ENCODE measurements at regions not wholly inside any gene's neighbourhood (a gene's known extent, or its start where the extent isn't known, plus 50 kb on each side); places are given as distances from the start of the nearest gene placed in this dataset.
"Not testable (repeated sequence)": the region's sequence is repeated elsewhere in the genome, so short reads cannot be mapped to it uniquely, and the experiment has no call there.

GRCh38 chr17:71203953-71204352, 916.9 kb upstream of the SOX9 start:
- TF ChIP-seq EZH2 (IDR thresholded peaks at IDR 0.05; ENCODE audit: low read length) (no peak), CTCF (optimal IDR thresholded peaks at IDR 0.05 in 1 of 3, IDR thresholded peaks at IDR 0.05 in 1 of 3, conservative IDR thresholded peaks at IDR 0.05 in 1 of 3; ENCODE audit: extremely low read depth in 1 of 3, insufficient read depth in 2 of 3, low read length in 3 of 3) (no peak)
- Histone ChIP-seq H3K4me2 (ENCODE audit: control insufficient read depth, extremely low read depth, insufficient read depth, low read depth, low read length) (no peak overlapping the region), H3K36me3 (ENCODE audit: control insufficient read depth in 2 of 2, extremely low read depth in 1 of 2, insufficient read depth in 2 of 2, low read length in 2 of 2) (no peaks in the 10 kb centered on the region), H2AFZ (ENCODE audit: control insufficient read depth, low read length) (no peak overlapping the region), H3K4me1 (ENCODE audit: control insufficient read depth, extremely low read depth, insufficient read depth, low read length) (peaks cover 18% of the 10 kb centered on the region), H3K79me2 (ENCODE audit: control insufficient read depth, insufficient read depth, low read length) (no peaks in the 10 kb centered on the region), H3K27ac (ENCODE audit: control insufficient read depth, insufficient read depth, low read length) (no peak overlapping the region), H4K20me1 (ENCODE audit: control insufficient read depth, extremely low read depth, insufficient read depth, low read length) (no peaks in the 10 kb centered on the region), H3K27me3 (ENCODE audit: control insufficient read depth, extremely low read depth, insufficient read depth, low read length) (no peaks in the 10 kb centered on the region), H3K9ac (ENCODE audit: control insufficient read depth, extremely low read depth, insufficient read depth, low read length) (no peak overlapping the region), H3K9me3 (ENCODE audit: control insufficient read depth, low read depth, low read length) (no peaks in the 10 kb centered on the region), H3K4me3 (ENCODE audit: control insufficient read depth in 2 of 3, extremely low read depth in 1 of 3, insufficient read depth in 2 of 3, low read depth in 1 of 3, low read length in 3 of 3) (no peak overlapping the region), H3K9me1 (ENCODE audit: control insufficient read depth, extremely low read depth, insufficient read depth, low read length) (no peaks in the 10 kb centered on the region)
- peak; percentile 57 for FAIRE-seq
- DNase-seq (ENCODE audit: low read depth, low spot score), result no peak
- dilution Hi-C loops (cut with MboI; ENCODE audit: extremely low pct_ligation_motif_present, low sequenced_read_pairs), result no loop called here

DNA sequence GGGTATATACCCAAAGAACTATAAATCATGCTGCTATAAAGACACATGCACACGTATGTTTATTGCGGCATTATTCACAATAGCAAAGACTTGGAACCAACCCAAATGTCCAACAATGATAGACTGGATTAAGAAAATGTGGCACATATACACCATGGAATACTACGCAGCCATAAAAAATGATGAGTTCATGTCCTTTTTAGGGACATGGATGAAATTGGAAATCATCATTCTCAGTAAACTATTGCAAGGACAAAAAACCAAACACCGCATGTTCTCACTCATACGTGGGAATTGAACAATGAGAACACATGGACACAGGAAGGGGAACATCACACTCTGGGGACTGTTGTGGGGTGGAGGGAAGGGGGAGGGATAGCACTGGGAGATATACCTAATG, 914.9 kb upstream of the SOX9 start:
- H4K20me1 ChIP-seq (ENCODE audit: control insufficient read depth, extremely low read depth, insufficient read depth, low read length); H3K9ac ChIP-seq (ENCODE audit: control insufficient read depth, extremely low read depth, insufficient read depth, low read length); H3K27me3 ChIP-seq (ENCODE audit: control insufficient read depth, extremely low read depth, insufficient read depth, low read length); H3K9me3 ChIP-seq (ENCODE audit: control insufficient read depth, low read depth, low read length); H2AFZ ChIP-seq (ENCODE audit: control insufficient read depth, low read length); H3K79me2 ChIP-seq (ENCODE audit: control insufficient read depth, insufficient read depth, low read length); FAIRE-seq; H3K9me1 ChIP-seq (ENCODE audit: control insufficient read depth, extremely low read depth, insufficient read depth, low read length); DNase-seq (ENCODE audit: low read depth, low spot score); H3K27ac ChIP-seq (ENCODE audit: control insufficient read depth, insufficient read depth, low read length); dilution Hi-C loops (cut with MboI; ENCODE audit: extremely low pct_ligation_motif_present, low sequenced_read_pairs); H3K4me2 ChIP-seq (ENCODE audit: control insufficient read depth, extremely low read depth, insufficient read depth, low read depth, low read length); H3K36me3 ChIP-seq (ENCODE audit: control insufficient read depth in 2 of 2, extremely low read depth in 1 of 2, insufficient read depth in 2 of 2, low read length in 2 of 2); H3K4me3 ChIP-seq (ENCODE audit: control insufficient read depth in 2 of 3, extremely low read depth in 1 of 3, insufficient read depth in 2 of 3, low read depth in 1 of 3, low read length in 3 of 3): not testable (repeated sequence)
- H3K4me1 ChIP-seq (ENCODE audit: control insufficient read depth, extremely low read depth, insufficient read depth, low read length), result peaks cover 18% of the 10 kb centered on the region

- no peak for TF ChIP-seq CTCF (optimal IDR thresholded peaks at IDR 0.05 in 1 of 3, IDR thresholded peaks at IDR 0.05 in 1 of 3, conservative IDR thresholded peaks at IDR 0.05 in 1 of 3; ENCODE audit: extremely low read depth in 1 of 3, insufficient read depth in 2 of 3, low read length in 3 of 3)
- dilution Hi-C loops (cut with MboI; ENCODE audit: extremely low pct_ligation_motif_present, low sequenced_read_pairs), result no loop called here
- DNase-seq (ENCODE audit: low read depth, low spot score), result peak; percentile 94
- FAIRE-seq, result peak; percentile 88
- Histone ChIP-seq H4K20me1 (ENCODE audit: control insufficient read depth, extremely low read depth, insufficient read depth, low read length) (no peaks in the 10 kb centered on the region), H3K9me3 (ENCODE audit: control insufficient read depth, low read depth, low read length) (no peaks in the 10 kb centered on the region), H3K9ac (ENCODE audit: control insufficient read depth, extremely low read depth, insufficient read depth, low read length) (peak overlapping the region; percentile 48), H3K27me3 (ENCODE audit: control insufficient read depth, extremely low read depth, insufficient read depth, low read length) (no peaks in the 10 kb centered on the region), H3K4me1 (ENCODE audit: control insufficient read depth, extremely low read depth, insufficient read depth, low read length) (peaks cover 18% of the 10 kb centered on the region), H3K79me2 (ENCODE audit: control insufficient read depth, insufficient read depth, low read length) (no peaks in the 10 kb centered on the region), H2AFZ (ENCODE audit: control insufficient read depth, low read length) (peak overlapping the region; percentile 47), H3K4me2 (ENCODE audit: control insufficient read depth, extremely low read depth, insufficient read depth, low read depth, low read length) (peak overlapping the region; percentile 58), H3K9me1 (ENCODE audit: control insufficient read depth, extremely low read depth, insufficient read depth, low read length) (no peaks in the 10 kb centered on the region), H3K27ac (ENCODE audit: control insufficient read depth, insufficient read depth, low read length) (peak overlapping the region; percentile 91), H3K36me3 (ENCODE audit: control insufficient read depth in 2 of 2, extremely low read depth in 1 of 2, insufficient read depth in 2 of 2, low read length in 2 of 2) (no peaks in the 10 kb centered on the region), H3K4me3 (ENCODE audit: control insufficient read depth in 2 of 3, extremely low read depth in 1 of 3, insufficient read depth in 2 of 3, low read depth in 1 of 3, low read length in 3 of 3) (no peak overlapping the region)
Observed at GRCh38 chr17:71208111-71208704, 912.6 kb upstream of the SOX9 start.

Data from keratinocyte (primary cell).